AG08395 (cell line): ENCODE measurements at regions not wholly inside any gene's neighbourhood (a gene's known extent, or its start where the extent isn't known, plus 50 kb on each side); places are given as distances from the start of the nearest gene placed in this dataset.
"Not testable (repeated sequence)": the region's sequence is repeated elsewhere in the genome, so short reads cannot be mapped to it uniquely, and the experiment has no call there.

Source experiments
- DNase-seq: peaks from one replicate; pipeline ENCODE4 v3.0.0; 2012; ENCODE audit warnings: mixed read lengths, low spot score

DNA sequence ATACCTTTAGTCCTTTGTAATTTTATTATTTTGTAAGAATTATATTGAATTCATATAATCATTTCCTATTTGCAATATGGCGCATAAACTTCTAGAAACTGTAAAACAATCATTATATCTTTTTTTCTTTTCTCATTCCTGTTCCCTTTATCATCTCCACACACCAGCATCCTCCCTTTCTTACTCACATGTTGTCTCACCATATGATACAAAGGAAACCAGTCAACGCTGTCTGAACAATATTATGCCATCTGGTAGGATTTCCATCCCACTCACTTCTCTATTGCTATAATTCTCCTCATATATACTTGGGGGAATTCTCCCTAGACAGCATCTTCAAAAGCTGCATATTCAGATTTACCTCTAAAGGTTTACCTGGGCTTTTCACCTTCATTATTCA lies 389.8 kb downstream of the NDFIP2 start:
- DNase-seq: no peak

- DNase-seq: no peak
Observed at GRCh38 chr13:79870123-79870522, 389.2 kb downstream of the NDFIP2 start.

DNA sequence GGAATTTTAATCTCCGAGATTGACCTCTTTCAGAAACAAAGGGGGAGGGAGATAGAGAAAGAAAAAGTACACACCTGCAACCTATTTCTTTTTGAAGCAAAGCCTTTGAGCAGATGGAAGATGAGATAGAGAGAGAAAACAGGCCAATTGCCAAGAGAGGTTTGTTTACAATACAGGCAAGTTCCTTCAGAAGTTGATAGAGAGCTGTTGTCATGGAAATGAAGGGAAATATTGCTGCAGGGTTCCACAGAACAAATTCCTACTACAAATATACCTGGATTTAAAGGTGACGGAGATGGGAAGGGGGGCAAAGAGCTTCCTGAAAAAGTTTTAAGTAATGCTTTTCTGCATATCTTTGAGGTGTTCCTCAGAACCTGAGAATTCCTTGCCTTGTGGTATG lies 388.4 kb downstream of the NDFIP2 start:
- DNase-seq: no peak

DNA sequence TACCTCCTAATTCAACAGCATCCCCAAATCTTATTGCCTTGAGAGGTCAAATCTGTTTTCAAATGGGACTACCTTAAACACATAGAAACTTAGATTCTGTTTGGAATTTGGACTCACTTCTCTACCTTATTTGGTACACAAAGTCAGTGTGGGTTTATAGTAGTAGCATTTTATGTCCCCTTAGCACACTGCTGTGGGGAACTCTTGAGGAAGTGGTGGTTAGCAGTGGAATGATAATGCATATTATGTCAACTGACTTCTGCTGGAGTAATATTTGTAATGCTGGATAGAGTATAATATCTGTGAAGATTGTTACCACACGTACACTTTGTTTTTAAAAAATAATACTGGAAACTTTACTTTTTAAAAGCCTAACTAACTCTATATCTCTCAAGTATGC lies 386.3 kb downstream of the NDFIP2 start:
- DNase-seq: peak; percentile 25

DNA sequence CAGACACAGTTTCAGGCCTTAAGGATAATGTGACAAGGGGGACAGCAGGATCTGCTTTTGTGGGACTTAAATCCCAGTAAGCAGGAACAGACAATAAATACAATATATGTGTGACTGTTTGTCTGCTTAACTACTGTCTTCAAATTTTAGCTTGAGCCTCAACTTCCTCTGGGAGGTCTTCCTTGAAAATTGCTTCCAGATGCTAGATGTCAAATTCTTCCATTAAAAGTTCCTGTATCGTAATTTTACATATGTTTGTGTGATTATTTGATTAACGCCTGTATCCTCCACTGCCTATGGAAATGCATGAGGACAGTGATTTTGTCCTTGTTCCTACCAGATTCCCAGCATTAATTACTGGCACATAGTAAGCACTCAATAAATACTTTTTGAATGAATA lies 385.5 kb downstream of the NDFIP2 start:
- DNase-seq: no peak

GRCh38 chr13:79862515-79862914 lies 381.6 kb downstream of the NDFIP2 start:
- no peak for DNase-seq

- DNase-seq: no peak
Observed at GRCh38 chr13:79861731-79862130, 380.8 kb downstream of the NDFIP2 start.

- DNase-seq: no peak
Observed at GRCh38 chr13:79860791-79861190, 379.8 kb downstream of the NDFIP2 start.

GRCh38 chr13:79859756-79860155 lies 378.8 kb downstream of the NDFIP2 start:
- DNase-seq: no peak

DNA sequence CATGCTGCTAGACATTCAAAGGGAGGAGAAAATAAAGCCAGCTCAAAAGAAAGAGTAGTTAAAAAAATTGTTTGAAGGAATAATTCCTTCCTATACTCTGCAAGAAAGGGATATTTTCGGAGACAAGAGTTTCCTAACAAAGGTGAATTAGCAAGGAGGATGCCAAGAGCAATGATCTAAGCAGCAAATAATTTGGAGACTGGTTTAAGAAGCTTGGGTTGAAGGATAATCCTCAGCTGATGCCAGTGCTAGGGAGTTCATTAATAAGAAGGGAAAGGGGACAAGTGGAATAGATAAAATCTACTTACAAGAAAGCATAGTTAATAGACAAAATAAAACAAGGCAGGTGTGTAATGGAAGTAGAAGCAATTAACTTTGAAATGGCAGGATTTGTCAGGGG lies 372.3 kb downstream of the NDFIP2 start:
- no peak for DNase-seq

DNA sequence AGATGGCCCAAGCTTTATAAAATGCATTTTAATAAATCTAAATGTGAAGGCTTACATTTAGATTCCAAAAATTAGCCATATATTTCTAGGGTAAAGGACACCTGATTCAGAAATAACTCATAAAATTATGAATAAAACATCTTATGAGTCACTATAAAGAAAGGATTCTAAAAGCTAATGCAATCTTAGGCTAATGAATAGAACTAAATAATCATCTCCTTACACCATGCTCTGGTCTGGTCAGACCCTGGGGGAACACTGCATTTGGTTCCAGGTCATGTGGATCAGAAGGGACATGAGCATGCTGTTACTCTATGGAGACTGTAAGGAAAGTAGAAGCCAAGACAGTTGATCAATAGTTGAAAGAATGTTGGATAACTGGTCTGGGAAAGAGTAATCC lies 370.4 kb downstream of the NDFIP2 start:
- no peak for DNase-seq

GRCh38 chr13:79847882-79848592 lies 367.1 kb downstream of the NDFIP2 start:
- no peak for DNase-seq

DNA sequence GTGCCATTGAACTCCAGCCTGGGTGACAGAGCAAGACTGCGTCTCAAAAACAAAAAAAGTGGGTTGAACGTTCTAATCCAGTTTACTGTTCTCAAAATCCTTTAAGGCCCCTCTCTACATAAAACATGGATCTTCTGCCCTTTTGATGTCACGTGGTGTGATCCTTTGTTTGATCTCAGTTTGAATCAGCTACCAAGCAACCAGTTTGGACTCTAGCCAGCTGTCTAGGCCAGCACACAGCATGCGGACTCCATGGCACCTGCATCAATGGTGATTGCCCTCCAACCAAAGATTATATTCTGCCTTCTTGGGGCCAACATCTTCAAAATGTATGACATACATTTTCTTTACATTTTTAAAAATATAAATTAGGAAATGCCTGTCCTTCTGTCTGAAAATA lies 365.4 kb downstream of the NDFIP2 start:
- no peak for DNase-seq

DNA sequence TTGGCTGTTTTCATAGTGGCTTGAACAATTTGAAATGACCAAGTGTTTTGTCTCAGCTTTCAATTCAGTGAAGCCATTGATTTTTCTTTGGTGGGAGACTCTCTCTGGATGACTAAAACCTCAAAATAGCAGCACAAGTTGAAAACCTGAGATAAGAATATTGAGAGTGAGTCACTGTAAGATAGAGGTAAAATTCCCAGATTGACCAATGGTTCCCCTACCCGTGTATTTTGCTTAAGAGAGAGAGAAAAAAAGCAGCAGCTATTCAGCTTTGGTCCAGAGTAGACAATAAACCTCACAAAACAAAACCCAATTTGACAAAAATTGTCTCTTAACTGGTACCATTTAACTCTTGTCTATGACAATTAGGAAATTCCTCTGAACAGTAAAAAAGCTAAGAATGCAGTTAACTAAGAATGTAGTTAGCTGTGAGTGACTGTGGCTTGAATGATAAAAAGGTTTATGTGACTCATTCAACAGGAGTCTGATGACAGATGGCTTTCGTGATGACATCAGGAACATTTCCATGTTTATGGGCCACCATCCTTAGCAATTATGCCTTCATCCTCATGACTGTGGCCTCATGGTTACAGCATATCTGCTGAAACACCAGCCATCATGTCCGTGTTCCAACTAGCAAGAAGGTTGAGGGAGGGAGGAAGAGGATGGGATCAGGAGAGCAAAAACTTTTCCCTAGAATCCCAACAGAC lies 356.9 kb downstream of the NDFIP2 start:
- peak; percentile 59 for DNase-seq

DNA sequence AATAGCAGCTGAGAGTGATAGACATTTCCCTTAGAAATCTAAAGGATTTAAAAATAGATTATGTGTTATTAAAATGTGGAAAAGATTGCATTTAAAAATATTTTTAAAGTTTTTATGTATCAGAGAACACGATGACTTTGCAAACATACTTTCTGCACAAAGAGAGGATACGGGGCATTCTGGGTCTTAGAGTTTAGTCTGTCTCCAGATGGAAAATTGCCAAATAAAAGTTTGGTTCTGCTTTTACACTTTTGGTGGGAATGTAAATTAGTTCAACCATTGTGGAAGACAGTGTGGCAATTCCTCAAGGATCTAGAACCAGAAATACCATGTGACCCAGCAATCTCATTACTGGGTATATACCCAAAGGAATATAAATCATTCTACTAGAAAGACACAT lies 355.2 kb downstream of the NDFIP2 start:
- not testable (repeated sequence) for DNase-seq

- DNase-seq: no peak
Observed at GRCh38 chr13:79834876-79835275, 353.9 kb downstream of the NDFIP2 start.

DNA sequence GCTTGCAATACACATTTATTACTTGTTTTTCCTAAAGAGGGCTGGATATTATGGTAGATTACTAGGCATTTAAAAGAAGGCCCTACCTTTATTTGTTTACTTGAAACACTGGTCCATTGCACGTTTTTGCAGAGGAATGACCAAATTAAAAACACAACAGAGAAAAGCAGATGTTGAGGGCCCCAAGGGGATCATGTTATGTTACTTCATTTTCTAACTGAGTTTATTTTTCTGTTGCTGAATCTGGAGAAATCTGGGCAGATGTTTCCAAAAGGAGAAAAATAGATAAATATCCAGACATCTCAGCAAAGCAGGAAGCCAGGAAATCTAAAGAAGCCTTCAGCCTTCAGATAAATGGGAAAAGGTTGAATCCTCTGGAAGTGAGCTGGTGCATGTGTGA lies 353.0 kb downstream of the NDFIP2 start:
- no peak for DNase-seq

DNA sequence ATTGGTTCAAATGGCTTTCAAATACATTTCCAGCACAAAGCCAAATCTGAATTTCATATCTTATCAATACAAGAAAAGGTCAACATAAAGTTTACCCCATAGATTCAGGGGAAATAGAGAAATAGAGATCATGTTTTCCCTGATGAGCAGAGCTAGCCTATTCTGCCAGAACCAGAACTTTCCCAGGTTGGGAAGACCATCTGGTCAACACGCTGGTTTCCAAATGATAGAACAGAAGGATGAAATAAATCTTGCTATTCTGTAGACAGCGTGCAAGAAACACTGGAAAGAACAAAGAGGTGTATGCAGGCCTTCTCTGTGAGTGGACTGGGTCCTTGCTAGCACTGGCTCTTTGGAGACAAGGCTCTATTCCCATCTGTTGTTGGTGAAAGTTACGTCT lies 350.6 kb downstream of the NDFIP2 start:
- DNase-seq: no peak

DNA sequence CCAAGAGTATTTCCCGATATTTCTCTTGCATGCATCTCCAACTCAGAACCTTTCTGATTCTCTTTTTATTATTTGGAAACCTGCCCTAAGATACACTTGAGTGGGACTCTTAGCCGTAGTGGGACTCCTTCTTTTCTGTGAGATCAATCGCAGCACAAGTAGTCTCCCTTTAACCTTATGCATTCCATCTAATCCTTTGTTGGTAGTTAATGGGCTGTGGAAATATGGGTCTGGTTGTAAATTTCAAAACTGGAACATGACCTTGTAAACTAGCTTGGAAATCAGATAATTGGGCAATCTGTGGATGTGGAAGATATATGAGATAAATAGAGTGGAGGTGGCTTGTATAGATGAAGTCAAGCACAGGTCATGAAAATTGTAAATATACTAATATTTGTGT lies 350.0 kb downstream of the NDFIP2 start:
- no peak for DNase-seq

DNA sequence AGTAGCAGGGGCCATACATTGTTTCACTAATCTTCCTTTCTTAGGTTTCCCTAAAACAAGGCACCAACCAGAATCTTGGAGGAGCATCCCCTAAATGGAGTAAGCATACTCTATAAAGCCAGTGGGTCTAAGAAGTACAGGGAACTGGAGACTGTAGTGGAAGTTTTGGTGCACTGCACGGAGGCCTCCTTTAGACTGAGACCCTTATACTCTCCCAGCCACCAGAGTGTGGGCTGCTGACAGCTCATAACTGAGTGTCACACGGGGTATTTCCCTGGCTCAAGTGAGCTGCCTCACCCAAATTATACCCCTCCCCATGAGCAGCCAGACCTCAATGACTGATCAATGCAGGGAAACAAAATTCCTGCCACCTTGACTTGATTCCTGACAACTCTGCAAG lies 349.5 kb downstream of the NDFIP2 start:
- DNase-seq: no peak

GRCh38 chr13:79829880-79830279 lies 348.9 kb downstream of the NDFIP2 start:
- DNase-seq: no peak

DNA sequence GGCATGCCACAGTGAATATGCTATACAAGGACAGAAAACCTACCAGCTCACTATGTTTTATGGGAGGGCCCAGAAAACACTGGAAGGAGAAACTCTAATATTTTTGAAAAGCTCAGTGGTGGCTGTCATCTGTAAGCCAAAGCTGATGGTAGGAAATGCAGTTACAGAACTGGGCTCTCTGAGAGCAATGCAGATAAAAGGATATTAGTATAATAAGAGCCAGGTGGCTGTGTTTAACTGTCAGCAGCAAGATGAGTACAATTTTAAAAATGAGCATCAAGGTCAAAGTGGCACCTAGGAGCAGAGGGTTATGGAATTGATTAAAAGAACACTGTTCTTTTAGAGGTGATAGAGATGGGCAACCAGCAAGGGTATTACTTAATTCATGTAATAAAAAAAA lies 345.0 kb downstream of the NDFIP2 start:
- DNase-seq: no peak

DNA sequence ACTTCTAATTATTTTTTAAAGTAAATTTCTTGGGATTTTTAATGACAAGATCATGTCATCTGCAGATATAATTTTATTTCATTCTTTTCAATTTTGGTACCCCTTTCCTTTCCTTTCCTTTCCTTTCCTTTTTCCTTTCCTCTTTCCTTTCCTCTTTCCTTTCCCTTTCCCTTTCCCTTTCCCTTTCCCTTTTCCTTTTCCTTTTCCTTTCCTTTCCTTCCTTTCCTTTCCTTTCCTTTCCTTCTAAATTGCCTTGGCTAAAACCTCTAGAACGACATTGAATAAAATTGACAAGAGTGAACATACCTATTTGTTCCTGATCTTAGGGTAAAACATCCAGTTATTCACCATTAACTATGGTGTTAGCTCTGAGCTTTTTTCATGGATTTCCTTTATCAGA lies 334.1 kb downstream of the NDFIP2 start:
- DNase-seq: no peak
